GM23338 (cell line): ENCODE measurements at regions not wholly inside any gene's neighbourhood (a gene's known extent, or its start where the extent isn't known, plus 50 kb on each side); places are given as distances from the start of the nearest gene placed in this dataset.

ENCODE experiments used
- POLR2AphosphoS5 ChIP-seq: IDR thresholded peaks from 2 replicates; pipeline ENCODE4 v1.6.1; 2016; ENCODE audit warnings: antibody characterized with exemption, low read depth
- TF ChIP-seq, protein P1 (sequence below), 2 experiments: fragments of 200-600 bp in 1 of 2; sonication (generic) in 1 of 2; conservative IDR thresholded peaks; 2 replicates each; pipeline versions ENCODE4 v1.5.1 to v1.6.1; 2016 to 2017; ENCODE audit warnings: antibody characterized with exemption in 2 of 2, low read depth in 2 of 2, mild to moderate bottlenecking in 2 of 2, moderate library complexity in 1 of 2

- TF ChIP-seq, protein P1, sequence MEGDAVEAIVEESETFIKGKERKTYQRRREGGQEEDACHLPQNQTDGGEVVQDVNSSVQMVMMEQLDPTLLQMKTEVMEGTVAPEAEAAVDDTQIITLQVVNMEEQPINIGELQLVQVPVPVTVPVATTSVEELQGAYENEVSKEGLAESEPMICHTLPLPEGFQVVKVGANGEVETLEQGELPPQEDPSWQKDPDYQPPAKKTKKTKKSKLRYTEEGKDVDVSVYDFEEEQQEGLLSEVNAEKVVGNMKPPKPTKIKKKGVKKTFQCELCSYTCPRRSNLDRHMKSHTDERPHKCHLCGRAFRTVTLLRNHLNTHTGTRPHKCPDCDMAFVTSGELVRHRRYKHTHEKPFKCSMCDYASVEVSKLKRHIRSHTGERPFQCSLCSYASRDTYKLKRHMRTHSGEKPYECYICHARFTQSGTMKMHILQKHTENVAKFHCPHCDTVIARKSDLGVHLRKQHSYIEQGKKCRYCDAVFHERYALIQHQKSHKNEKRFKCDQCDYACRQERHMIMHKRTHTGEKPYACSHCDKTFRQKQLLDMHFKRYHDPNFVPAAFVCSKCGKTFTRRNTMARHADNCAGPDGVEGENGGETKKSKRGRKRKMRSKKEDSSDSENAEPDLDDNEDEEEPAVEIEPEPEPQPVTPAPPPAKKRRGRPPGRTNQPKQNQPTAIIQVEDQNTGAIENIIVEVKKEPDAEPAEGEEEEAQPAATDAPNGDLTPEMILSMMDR (conservative IDR thresholded peaks at IDR 0.05; ENCODE audit: low read depth in 2 of 2): no peak
- no peak for TF ChIP-seq POLR2AphosphoS5
Observed at GRCh38 chr2:19845323-19845920, 56.4 kb downstream of the TTC32 start.
